ENCODE measurements at regions not wholly inside any gene's neighbourhood (a gene's known extent, or its start where the extent isn't known, plus 50 kb on each side); places are given as distances from the start of the nearest gene placed in this dataset.

DNA sequence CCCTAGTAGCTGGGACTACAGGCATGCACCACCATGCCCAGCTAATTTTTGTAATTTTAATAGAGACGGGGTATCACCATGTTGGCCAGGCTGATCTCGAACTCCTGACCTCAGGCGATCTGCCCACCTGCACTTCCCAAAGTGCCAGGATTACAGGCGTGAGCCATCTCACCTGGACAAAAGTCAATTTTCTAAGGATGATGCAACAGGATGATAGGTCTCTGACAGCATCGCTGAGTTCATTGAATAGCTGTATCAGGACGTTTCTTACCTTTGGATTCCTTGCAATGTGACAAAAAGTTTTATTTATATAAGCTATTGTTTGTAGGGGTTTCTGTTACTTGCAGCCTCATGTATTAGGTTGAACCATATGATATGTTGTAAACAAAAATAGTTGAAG, 55.5 kb upstream of the PCED1B start:
- H3K27ac Mint-ChIP-seq, result no peak overlapping the region
- H3K27me3 Mint-ChIP-seq, result peaks cover 23% of the 10 kb centered on the region
- H3K4me3 Mint-ChIP-seq, result no peak overlapping the region
- H3K36me3 Mint-ChIP-seq, result no peaks in the 10 kb centered on the region
- DNase-seq, result no peak
- CTCF ChIA-PET, result interaction anchor here (1.1 to 1.5 kb wide), 4 partner anchors 9 to 374 kb away, joined by 3 to 4 read pairs (median 4); no protein-coding TSS in a partner anchor
- no peaks in the 10 kb centered on the region for H3K9me3 Mint-ChIP-seq (ENCODE audit: low read depth)
- H3K4me1 Mint-ChIP-seq, result peaks cover 9% of the 10 kb centered on the region
- ATAC-seq, result no peak

DNA sequence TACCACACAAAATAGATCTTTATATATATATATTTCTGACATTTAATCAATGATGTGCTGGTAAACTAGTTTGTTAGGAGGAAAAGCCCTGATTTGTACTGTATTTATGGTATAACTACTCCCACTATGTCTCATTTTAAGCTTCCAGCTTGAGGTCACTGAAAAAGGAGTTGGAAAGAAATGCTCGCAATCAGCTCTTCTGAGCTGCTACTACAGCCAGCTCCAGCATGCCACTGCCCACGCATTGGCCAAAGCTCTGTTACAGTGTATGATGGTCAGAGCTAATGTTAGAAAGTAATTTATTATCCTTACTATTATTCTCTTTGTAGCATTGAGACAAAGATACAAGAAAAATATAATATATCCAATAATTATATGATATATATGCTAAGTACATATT, 55.0 kb upstream of the PCED1B start:
- no peaks in the 10 kb centered on the region for H3K36me3 Mint-ChIP-seq
- DNase-seq, result no peak
- CTCF ChIA-PET, result interaction anchor here (0.9 to 1.5 kb wide), 5 partner anchors 8 to 374 kb away, joined by 3 to 4 read pairs (median 4); no protein-coding TSS in a partner anchor
- peaks cover 9% of the 10 kb centered on the region for H3K4me1 Mint-ChIP-seq
- peaks cover 20% of the 10 kb centered on the region for H3K27me3 Mint-ChIP-seq
- no peak overlapping the region for H3K27ac Mint-ChIP-seq
- H3K9me3 Mint-ChIP-seq (ENCODE audit: low read depth), result no peaks in the 10 kb centered on the region
- ATAC-seq, result no peak
- no peak overlapping the region for H3K4me3 Mint-ChIP-seq

DNA sequence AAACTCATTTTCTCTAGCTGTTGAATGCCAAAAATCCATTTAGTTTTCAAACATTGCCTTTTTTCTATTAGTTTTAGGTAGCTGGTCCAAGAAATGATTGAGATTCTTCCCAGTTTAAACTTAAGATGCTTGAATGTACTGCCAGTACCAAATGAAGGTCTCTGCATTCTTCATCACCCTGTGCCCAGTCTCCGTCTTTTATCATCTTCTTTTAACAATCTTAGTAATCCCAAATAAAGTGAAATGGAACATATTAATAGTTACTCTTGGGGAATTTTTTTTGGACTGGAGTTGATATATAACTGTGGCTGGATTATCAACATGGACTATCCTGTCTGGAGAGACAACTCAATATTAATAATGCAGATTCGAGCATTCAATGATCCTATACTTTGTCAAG, 54.1 kb upstream of the PCED1B start:
- H3K27me3 Mint-ChIP-seq, result peaks cover 19% of the 10 kb centered on the region

DNA sequence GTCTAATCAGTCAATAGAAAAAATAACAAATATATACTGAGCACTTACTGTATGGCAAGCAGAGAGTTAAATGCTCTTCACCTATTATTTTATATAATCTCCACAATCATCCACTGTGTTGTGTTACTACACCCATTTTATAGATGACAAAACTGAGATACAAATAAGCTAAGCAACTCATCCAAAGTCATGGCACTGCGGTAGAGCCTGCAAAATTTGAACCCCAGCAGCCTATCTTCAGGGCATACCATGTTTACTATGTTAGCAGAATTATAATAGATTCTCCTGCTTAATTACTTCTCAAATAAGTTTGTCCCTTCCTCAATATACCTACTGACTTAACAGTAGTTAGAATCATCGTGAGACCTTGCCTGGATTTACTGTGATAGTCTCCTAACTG, 53.6 kb upstream of the PCED1B start:
- Mint-ChIP-seq H3K27ac (no peak overlapping the region), H3K9me3 (ENCODE audit: low read depth) (no peaks in the 10 kb centered on the region), H3K27me3 (peaks cover 16% of the 10 kb centered on the region), H3K4me3 (no peak overlapping the region), H3K36me3 (no peaks in the 10 kb centered on the region), H3K4me1 (peaks cover 11% of the 10 kb centered on the region)
- no peak for ATAC-seq
- no peak for DNase-seq
- CTCF ChIA-PET, result interaction anchor here (2.1 kb wide), 1 partner anchor 372 kb away, joined by 7 read pairs; no protein-coding TSS in a partner anchor

More for the DNA sequence above, 54.1 kb upstream of the PCED1B start:
- Mint-ChIP-seq H3K4me1 (peaks cover 11% of the 10 kb centered on the region), H3K9me3 (ENCODE audit: low read depth) (no peaks in the 10 kb centered on the region), H3K27ac (no peak overlapping the region), H3K36me3 (no peaks in the 10 kb centered on the region), H3K4me3 (no peak overlapping the region)
- ATAC-seq, result no peak
- DNase-seq, result no peak
- CTCF ChIA-PET, result interaction anchor here (0.7 to 1.5 kb wide), 3 partner anchors 14 to 953 kb away, joined by 3 to 4 read pairs (median 3); no protein-coding TSS in a partner anchor

DNA sequence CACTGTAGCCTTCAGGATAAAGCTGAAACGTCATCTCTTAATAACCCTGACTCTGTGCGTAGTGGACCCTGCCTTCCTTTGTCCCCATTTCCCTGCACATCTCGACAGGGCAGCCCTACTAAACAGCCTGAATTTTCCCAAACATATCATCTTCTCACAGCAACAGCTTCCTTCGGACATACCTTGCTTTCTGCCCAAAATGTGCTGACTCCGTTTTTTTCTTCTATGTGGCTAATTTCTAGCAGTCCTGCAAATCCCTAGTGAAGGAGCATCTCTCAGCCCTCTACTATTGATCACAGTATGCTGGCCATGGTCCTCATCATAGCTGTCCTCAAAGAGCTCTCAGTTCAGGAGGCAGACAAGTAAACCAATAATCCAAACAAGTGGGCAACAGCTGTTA, 53.1 kb upstream of the PCED1B start:
- ATAC-seq (no peak), DNase-seq (no peak)
- CTCF ChIA-PET, result interaction anchor here (2.1 kb wide), 1 partner anchor 372 kb away, joined by 7 read pairs; no protein-coding TSS in a partner anchor
- H3K27ac Mint-ChIP-seq, result no peak overlapping the region
- H3K36me3 Mint-ChIP-seq, result no peaks in the 10 kb centered on the region
- no peak overlapping the region for H3K4me3 Mint-ChIP-seq
- H3K4me1 Mint-ChIP-seq, result peaks cover 10% of the 10 kb centered on the region
- no peaks in the 10 kb centered on the region for H3K9me3 Mint-ChIP-seq (ENCODE audit: low read depth)
- peaks cover 14% of the 10 kb centered on the region for H3K27me3 Mint-ChIP-seq

Measured in activated CD8-positive, alpha-beta memory T cell treated with anti-CD3 and anti-CD28 coated beads, Interleukin-2, amount 10 ng/mL, durations not matched to agents 7 days and 5 days (primary cell).